Tibial nerve (tissue), 3 donors: ENCODE measurements at regions not wholly inside any gene's neighbourhood (a gene's known extent, or its start where the extent isn't known, plus 50 kb on each side); places are given as distances from the start of the nearest gene placed in this dataset.

Experiments
- CTCF ChIP-seq, 5 experiments: fragments of 200-600 bp in 3 of 5; fragments of 450-650 bp in 2 of 5; sonication (generic) in 3 of 5; IDR thresholded peaks; one replicate each; pipeline ENCODE4 v1.5.1; 2016 to 2019; ENCODE audit warnings: antibody characterized with exemption in 5 of 5, mild to moderate bottlenecking in 3 of 5, moderate library complexity in 2 of 5
- POLR2A ChIP-seq, 2 donors: fragments of 450-650 bp; IDR thresholded peaks; one replicate each; pipeline ENCODE4 v1.6.1; 2017; ENCODE audit warnings: antibody characterized with exemption in 2 of 2, mild to moderate bottlenecking in 2 of 2, moderate library complexity in 2 of 2

- no peak for TF ChIP-seq CTCF (IDR thresholded peaks at IDR 0.05)
- TF ChIP-seq POLR2A (IDR thresholded peaks at IDR 0.05), result no peak
Observed at GRCh38 chr11:69896250-69896649, 77.0 kb upstream of the FGF3 start.
